ENCODE measurements at regions not wholly inside any gene's neighbourhood (a gene's known extent, or its start where the extent isn't known, plus 50 kb on each side); places are given as distances from the start of the nearest gene placed in this dataset.
"Not testable (repeated sequence)": the region's sequence is repeated elsewhere in the genome, so short reads cannot be mapped to it uniquely, and the experiment has no call there.

DNA sequence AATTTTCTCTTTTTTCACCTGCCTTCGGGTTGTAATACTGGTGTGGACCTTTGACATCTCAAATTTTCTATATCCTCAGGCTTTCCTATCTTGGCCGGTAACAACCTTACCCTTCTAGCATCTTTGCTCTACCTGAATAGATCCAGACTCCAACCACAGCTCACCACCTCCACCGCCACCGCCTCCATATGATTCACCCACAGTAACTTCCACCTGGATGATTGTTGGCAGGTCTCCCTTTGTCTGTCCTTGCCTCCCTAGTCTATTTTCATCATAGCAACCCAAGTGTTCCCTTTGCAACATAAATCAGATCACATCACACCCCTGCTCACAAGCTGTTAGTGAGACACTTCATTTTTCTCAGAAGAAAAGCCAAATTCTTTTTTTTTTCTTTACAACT lies 525.8 kb upstream of the POU3F2 start:
- no peak for DNase-seq (ENCODE audit: low read depth in 2 of 2)

DNA sequence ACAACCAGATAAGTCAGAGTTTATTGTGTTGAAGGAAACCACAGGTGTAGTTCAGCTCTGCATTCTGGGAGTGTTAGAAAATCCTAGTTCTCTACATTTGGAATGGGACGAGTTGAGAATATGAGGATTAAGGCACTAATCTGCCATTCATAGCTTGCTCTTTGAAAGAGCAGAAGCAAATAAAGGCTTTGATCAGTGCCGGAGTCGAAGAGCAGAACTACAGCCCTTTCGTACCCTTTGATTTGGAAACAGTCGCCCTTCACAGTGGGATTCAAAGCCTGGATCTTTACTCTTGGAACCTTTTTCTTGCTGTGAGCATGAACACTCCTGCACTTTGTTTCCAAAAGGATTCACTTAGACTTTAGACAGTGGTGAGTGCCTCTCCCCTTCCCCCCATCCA lies 523.9 kb upstream of the POU3F2 start:
- DNase-seq (ENCODE audit: low read depth in 2 of 2), result no peak

DNA sequence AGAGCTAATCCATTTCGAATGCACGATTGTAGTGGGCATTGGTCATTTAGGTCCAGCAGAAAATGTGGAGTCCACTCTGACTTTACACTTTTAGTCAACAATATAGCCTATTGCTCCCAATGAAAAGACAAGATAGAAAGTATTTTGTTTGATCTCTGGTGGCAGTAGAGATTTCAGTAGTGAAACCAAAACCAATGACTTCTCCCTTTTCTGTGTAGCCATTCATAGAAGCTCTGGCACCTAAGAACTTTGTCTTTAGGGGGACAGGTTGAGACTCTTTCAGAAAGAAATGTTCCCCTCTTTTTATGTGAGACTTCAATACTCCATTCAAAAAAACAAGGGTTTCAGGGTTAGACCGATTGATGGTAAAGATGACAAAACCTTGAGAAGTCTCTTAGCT lies 510.8 kb upstream of the POU3F2 start:
- no peak for DNase-seq (ENCODE audit: low read depth in 2 of 2)

DNA sequence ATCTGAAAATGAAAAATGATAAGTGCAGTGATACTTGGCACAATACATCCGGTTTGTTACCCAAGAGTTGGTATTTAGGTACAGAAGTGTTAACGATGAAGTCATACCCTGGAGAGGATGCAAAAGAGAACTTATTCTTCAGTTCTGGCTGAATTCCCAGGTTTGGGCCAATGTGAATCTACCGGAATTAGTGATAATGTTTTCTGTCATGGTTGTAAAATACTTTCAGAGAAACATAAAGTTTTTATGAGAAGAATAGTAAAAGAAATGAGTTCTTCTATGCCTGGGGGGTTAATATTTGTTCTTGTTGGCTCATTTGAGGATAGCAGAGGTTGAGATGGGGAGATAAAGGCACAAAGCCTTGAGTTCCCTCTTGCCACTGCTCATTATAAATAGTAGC lies 509.9 kb upstream of the POU3F2 start:
- DNase-seq (ENCODE audit: low read depth in 2 of 2), result no peak

DNA sequence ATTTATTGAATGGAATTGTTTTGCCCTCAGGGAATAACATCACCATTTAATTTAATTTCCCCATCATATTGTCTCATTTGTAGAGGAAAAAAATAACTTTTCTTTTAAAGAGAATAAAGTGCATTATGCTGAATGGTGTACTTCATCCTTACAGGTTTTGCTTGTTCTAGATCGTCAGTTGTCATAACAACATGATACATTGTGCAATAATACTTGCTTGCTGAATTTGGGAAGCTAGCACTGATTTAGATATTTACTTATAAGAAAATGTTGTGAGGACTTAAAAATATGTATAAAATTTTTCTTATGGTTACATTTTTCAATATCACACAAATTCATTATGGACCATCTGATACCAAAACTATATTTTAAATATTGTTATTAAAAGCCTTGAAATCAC lies 509.0 kb upstream of the POU3F2 start:
- no peak for DNase-seq (ENCODE audit: low read depth in 2 of 2)

DNA sequence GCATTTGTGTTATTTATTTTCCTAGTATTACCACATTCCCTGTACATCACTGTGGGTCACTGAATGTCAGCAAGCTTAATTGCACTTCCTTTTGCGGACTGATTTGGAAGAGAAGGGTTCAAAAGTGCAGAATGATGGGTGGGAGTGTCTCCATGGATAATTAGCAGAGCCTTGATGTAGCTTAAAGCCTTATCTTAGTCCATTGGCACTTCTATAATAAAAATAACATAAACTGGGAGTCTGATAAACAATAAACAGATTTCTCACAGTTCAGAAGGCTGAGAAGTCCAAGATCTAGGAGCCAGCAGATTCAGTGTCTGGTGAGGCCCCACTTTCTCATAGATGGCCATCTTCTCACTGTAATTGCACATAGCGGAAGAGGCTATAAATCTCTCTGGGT lies 501.1 kb upstream of the POU3F2 start:
- DNase-seq (ENCODE audit: low read depth in 2 of 2), result no peak

DNA sequence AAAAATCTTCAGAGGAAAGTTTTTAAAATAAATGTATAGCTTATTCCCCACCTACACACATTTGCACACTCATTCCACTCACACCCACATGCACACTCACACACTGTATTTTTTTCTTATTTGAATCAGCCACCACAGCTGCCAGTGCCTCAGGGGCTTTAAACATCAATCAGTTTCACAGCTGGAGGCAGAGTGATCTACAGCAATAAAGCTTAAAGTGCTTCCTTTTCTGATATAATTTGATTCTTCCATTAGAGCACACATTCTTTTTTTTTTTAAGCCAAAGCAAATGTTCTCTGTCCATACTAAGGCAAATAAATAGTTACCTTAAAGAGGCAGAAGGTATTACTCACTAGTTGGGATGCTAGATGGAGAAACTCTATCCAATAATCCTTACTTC lies 498.8 kb upstream of the POU3F2 start:
- DNase-seq (ENCODE audit: low read depth in 2 of 2), result no peak

DNA sequence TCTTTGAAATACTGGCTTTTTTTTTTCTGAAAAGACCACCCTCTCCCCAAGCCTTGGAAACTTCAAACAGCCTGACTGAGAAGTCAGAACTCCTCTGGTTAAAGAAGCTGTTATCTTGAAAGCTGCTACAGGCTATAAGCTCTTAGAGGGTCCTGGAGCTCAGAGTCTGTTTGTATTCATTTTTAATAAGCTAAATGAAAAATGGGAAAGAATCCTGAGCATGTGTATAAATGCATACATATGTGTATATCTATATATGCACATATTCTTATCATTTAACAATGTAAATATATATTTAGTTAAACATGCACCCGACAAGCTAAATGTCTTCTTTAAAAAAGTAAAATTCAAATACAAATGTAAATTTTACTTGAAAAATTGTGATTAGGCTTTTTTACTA lies 494.9 kb upstream of the POU3F2 start:
- no peak for DNase-seq (ENCODE audit: low read depth in 2 of 2)

DNA sequence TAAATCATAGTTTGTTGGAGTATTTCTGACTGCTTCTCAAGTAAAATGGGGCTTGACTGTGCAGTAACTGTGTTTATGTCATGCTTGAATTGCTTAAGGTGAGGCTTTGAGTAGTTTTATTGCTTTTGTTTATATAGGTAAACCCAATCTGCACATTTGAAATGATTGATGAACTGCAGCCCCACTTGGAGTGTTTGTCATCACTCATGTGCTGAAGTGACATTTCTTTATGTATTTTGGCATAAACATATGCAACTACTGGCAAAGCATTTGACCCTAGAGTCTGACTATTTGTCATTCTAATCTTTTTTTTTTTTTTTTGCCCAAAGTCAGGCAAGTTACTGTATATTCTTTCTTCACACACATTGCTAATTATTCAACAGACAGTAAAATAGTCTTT lies 491.4 kb upstream of the POU3F2 start:
- no peak for DNase-seq (ENCODE audit: low read depth in 2 of 2)

DNA sequence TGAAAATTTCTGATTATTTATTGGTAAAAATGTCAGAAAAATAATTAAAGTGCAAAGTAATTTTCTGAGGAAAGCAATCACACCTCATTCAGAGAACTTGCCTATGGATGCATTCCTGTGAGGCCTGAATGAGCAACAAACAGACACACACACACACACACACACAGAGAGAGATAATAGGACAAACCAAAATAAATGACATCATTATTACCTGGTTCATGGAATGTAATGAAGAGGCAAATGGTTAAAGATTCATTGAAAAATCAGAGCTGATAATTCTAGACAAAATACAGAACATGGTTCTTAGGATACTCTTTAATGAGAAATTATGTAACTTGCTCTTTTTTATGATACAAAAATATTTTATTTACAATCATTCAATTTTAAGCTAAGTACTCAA lies 490.6 kb upstream of the POU3F2 start:
- DNase-seq (ENCODE audit: low read depth in 2 of 2), result no peak

DNA sequence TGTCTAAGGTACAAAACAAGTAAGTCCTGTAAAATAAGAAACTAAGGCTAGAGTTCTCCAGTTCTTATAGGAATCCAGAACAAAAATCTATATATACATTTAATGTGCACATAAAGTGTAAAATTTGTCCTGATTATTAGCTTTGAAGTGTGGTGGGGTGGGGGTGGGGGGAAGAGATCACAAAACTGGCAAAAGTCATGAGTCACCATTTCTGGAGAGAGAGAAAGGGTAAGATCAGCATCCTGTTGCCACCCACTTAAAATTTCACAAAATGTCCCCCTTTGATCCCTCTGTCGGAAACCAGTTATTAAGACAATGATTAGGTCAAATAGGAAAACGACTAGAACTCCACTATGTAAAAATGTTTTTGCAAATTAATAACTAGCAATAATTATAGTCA lies 482.0 kb upstream of the POU3F2 start:
- no peak for DNase-seq (ENCODE audit: low read depth in 2 of 2)

DNA sequence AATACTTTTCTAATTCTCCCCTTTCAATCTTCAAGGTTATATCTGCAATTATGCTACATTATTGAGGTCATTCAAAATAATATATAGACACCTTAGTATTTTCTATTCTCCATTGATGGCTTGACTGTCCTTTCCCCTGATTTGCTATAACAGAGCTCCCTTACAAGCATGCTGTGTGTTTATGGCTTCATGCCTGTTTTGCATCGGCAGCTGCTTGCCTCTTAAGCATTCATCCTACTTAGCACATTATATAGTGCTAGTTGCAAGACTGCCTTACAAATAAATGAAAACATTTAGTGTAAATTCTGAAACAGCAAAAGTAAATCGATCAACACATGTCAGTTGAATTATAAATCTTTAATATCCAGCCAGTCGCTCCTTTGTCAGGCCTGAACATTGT lies 476.2 kb upstream of the POU3F2 start:
- no peak for DNase-seq (ENCODE audit: low read depth in 2 of 2)

DNA sequence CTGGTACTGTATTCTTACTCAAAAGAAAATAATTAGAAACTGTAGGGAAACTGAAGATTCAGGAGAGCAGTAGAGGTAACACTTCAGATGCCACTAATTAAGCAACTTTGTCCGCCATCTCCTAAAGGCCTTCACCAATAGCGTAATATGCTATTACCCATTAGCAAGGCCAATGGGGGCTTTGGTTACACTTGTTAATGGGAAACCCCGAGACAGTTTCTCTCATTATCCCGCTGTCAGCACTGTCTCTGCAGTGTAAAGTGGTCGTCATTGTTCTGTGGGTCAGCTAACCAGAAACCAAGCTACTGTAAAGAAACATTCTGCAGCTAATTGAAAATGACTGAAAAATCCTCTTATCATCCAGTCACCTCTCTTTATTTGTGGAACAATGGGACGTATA lies 468.0 kb upstream of the POU3F2 start:
- DNase-seq (ENCODE audit: low read depth in 2 of 2), result no peak

DNA sequence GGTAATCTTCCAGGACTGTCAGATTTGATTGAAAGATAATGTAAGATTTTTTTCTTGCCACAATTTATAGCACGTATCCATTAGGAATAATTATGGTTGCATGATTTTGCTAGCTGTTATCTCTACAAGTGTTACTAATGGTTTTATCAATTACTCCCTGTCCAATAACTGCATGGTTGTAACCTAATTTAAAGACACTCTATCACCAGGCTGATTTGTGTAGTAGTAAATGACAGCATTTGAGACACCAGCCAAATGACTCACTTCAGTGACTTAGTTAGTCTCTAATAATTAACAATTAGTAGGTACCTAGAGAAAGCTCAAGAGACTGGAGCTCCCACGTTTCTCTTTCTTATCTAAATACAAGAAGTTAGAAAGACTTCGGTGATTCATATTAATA lies 453.8 kb upstream of the POU3F2 start:
- no peak for DNase-seq (ENCODE audit: low read depth in 2 of 2)

DNA sequence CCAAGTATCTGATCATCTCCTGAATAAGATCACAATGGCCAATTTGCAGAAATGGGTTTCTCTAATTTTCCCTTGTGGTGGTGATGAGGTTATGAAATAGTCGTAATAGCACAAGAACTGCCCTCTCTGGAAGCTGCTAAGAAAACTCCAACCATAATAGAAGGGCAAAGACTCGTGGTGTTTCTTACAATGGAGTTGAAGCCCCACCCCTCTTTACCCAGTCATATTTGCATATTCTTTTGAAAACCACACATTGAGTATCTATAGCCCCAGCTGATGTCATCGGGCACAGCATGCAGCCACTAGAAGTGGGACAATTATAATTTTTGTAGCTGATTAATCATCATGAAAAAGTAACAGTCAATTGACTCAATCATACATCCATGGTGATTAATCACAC lies 452.1 kb upstream of the POU3F2 start:
- no peak for DNase-seq (ENCODE audit: low read depth in 2 of 2)

DNA sequence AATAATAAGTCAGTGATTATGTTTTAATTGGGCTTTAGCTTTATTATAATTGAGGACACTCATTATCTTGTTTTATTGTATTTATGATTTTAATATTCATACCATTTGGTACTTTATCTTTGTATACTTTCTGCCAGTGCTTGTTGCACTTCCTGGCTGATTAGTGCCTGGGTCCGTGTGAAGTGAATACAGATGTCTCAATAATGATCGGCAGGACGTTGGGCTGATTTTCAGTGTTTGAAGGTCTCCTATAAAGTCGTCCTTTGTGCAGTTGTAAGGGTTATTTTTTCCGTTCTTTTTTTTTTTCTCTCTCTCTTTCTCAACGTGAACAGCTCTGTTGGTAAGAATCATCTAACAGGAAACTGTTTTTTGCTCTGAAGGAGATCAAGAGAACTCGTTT lies 450.0 kb upstream of the POU3F2 start:
- no peak for DNase-seq (ENCODE audit: low read depth in 2 of 2)

DNA sequence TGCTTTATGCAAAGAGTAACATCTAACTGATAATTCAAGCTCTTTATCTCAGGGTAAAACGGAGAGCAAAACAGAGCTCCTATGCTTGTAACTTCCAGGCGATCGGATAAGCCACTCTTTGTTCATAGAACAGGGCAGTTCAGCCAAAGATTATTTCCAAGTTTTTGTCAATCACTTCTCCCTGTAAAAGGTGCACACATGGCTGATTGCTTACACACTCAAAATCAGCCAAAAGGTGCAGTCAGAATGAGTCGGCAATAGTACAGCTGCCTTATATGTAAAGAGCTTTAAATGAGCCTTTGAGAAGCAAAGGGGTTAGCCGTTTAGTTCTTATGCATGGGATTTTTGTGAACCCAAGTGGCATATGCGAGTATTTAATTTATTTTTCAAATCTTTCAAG lies 449.6 kb upstream of the POU3F2 start:
- DNase-seq (ENCODE audit: low read depth in 2 of 2), result no peak

DNA sequence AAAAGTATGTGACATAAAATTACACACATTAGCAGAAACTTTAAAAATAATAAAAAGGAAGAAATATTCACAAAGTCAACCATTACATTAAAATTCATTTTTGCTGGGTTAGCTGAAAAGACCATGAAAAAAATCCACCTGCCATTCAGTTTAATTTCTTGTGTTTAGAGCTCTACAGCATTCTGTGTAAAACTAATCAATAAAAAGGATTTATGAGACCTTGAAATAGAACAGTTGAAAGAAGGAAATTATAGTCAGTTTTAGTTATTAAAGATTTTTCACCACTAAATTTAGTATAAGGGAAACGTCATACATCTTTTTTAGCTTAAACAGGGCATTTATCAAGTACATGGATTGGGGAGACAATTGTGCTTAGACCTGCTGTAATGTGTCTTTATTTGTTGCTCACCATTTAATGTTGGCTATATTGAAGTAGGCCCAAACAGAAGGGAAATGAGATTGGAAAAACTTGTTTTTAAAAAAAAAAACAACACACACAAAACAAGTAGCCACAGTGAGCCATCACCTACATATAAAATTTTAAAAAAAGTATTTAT lies 438.7 kb upstream of the POU3F2 start:
- no peak for DNase-seq (ENCODE audit: low read depth in 2 of 2)

DNA sequence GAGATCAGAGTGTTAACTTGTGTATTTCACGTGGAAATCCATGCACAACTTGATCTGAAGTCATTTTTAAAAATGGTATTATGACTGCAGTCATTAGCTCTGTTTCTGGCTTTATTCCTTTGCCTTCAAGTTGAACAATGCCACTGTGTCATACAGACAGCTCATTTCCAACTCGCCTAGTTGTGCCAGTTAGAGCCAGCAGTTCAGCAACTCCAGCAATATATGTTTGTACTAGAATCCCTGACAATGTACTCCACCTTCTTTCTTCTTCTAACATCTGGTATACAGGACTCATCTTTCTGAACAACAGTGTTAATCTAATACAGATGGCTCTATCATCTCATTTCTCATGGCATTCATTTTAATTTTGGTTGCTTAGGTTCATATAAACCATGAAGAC lies 418.3 kb upstream of the POU3F2 start:
- no peak for DNase-seq (ENCODE audit: low read depth in 2 of 2)

DNA sequence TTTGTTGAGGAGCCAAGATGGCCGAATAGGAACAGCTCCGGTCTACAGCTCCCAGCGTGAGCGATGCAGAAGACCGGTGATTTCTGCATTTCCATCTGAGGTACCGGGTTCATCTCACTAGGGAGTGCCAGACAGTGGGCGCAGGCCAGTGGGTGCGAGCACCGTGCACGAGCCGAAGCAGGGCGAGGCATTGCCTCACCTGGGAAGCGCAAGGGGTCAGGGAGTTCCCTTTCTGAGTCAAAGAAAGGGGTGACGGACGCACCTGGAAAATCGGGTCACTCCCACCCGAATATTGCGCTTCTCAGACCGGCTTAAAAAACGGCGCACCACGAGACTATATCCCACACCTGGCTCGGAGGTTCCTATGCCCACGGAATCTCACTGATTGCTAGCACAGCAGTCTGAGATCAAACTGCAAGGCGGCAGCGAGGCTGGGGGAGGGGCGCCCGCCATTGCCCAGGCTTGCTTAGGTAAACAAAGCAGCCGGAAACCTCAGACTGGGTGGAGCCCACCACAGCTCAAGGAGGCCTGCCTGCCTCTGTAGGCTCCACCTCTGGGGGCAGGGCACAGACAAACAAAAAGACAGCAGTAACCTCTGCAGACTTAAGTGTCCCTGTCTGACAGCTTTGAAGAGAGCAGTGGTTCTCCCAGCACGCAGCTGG lies 417.7 kb upstream of the POU3F2 start:
- DNase-seq (ENCODE audit: low read depth in 2 of 2), result not testable (repeated sequence)

DNA sequence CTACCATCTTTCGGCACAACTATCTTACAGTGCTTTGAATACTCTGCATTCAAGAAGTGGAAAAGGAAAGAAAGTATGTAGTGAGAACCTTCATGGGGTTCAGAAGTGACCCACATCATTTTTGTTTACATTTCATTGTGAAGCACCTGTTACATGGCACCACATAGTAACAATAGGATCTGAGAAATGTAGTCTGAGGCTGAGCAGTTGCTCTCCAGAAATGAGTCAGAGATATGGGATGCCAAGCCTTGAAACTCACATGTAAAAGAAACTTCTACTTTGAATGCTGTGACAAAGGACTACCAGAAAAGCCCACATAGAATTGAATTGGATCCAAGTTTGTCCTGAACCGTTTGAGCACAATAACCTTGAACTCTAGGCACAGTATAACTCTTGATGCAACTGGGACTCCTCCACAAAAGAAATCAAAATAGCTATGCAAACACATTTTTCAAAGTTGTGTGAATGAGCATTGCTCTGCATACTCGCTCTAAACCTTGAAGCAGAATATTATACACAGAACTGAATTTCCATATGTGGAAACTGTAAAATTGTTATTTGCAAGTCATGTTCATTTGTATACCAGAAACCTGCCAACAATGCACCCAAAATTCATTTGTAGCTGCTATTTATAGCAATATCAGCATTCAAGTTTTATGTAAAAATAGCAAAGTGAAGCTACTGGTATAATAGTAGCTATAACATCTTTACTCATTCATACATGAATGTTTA lies 400.9 kb upstream of the POU3F2 start:
- DNase-seq (ENCODE audit: low read depth in 2 of 2), result no peak

DNA sequence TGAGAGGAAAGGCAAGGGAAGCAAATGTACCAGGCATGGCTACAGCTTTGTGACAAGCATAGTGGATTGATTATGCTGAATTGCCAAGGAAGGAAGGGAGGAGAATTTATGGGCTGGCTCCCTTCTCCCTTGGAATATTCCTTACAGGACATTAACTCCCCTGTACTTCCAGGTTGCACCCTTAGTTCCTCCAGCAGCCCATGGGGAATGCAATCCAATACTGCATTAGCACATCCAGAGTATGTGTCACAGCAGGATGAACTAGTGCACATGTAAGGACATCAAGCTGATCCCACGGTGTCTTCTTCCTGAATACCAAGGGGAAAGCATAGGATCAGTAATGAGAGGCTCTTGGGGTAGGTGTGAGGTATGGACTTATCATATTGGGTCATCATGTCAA lies 390.7 kb upstream of the POU3F2 start:
- DNase-seq (ENCODE audit: low read depth in 2 of 2), result no peak

DNA sequence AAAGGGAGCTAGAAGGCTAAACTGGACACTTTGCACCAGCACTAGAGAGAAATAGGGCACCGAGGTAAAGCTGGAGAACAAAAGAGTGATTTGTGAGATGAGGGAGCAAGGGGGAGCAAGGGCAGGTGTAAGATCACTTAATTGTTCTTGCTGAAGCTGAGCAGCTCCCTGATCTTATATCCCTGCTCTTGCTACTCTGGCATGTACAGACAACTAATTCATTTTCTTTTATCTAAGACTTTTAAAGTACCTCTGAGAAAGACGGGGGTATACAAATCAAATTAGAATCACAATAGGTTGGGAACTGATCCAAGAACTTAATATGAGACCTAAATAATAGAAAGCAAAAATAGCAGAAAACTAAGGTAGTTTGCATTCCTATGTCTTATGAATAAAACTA lies 381.7 kb upstream of the POU3F2 start:
- no peak for DNase-seq (ENCODE audit: low read depth in 2 of 2)

Measured in activated CD8-positive, alpha-beta memory T cell treated with anti-CD3 and anti-CD28 coated beads for 4 hours (primary cell).